Karpas-422 (cell line): ENCODE measurements at regions not wholly inside any gene's neighbourhood (a gene's known extent, or its start where the extent isn't known, plus 50 kb on each side); places are given as distances from the start of the nearest gene placed in this dataset.
"Not testable (repeated sequence)": the region's sequence is repeated elsewhere in the genome, so short reads cannot be mapped to it uniquely, and the experiment has no call there.

ENCODE experiments used
- DNase-seq: peaks from one replicate; pipeline ENCODE4 v3.0.0-alpha.2; 2015
- H2AFZ ChIP-seq: fragments of 200-600 bp; sonication (generic); 2 replicates; pipeline ENCODE4 v1.6.1; 2014; ENCODE audit warnings: antibody characterized with exemption, low read length, mixed read lengths
- H3K27ac ChIP-seq: fragments of 200-600 bp; sonication (generic); 2 replicates; pipeline ENCODE4 v1.5.1; 2014; ENCODE audit warnings: mild to moderate bottlenecking, low read length, moderate library complexity
- H3K27me3 ChIP-seq: fragments of 200-600 bp; sonication (generic); 2 replicates; pipeline ENCODE4 v1.6.1; 2014; ENCODE audit warnings: low read length, mixed read lengths
- H3K36me3 ChIP-seq: fragments of 200-600 bp; sonication (generic); 2 replicates; pipeline ENCODE4 v1.6.1; 2014; ENCODE audit warnings: low read length, mixed read lengths; ENCODE audit not compliant: insufficient read depth
- H3K4me1 ChIP-seq: fragments of 200-600 bp; sonication (generic); 2 replicates; pipeline ENCODE4 v1.6.1; 2014; ENCODE audit warnings: mild to moderate bottlenecking, low read length, mixed read lengths
- H3K4me2 ChIP-seq: fragments of 200-600 bp; sonication (generic); 2 replicates; pipeline ENCODE4 v1.6.1; 2014; ENCODE audit warnings: low read length, low read depth, mild to moderate bottlenecking; ENCODE audit not compliant: poor library complexity, severe bottlenecking
- H3K4me3 ChIP-seq: fragments of 200-600 bp; sonication (generic); 2 replicates; pipeline ENCODE4 v1.5.1; 2014; ENCODE audit warnings: mild to moderate bottlenecking, antibody characterized with exemption, low read length, mixed read lengths
- H3K79me2 ChIP-seq: fragments of 200-600 bp; sonication (generic); 2 replicates; pipeline ENCODE4 v1.6.1; 2014; ENCODE audit warnings: mild to moderate bottlenecking, low read length, mixed read lengths
- H3K9ac ChIP-seq: fragments of 200-600 bp; sonication (generic); 2 replicates; pipeline ENCODE4 v1.6.0; 2014; ENCODE audit warnings: low read length
- H3K9me2 ChIP-seq: fragments of 200-600 bp; sonication (generic), shearing (Covaris generic); replicated peaks from 2 replicates; pipeline ENCODE4 v1.6.0; 2014; ENCODE audit warnings: mild to moderate bottlenecking, low read length, moderate library complexity; ENCODE audit not compliant: insufficient read depth
- H3K9me3 ChIP-seq: fragments of 300-700, 200-600 bp; sonication (generic); 2 replicates; pipeline ENCODE4 v1.6.1; 2014; ENCODE audit warnings: low read length, mixed read lengths
- H4K20me1 ChIP-seq: fragments of 200-600 bp; sonication (generic); 2 replicates; pipeline ENCODE4 v1.6.1; 2014; ENCODE audit warnings: mild to moderate bottlenecking, antibody characterized with exemption, low read length, low read depth; ENCODE audit not compliant: insufficient read depth

- Histone ChIP-seq H2AFZ (no peak overlapping the region), H3K4me2 (no peak overlapping the region), H3K9ac (no peak overlapping the region), H3K9me3 (no peaks in the 10 kb centered on the region), H3K9me2 (no peaks in the 10 kb centered on the region), H3K79me2 (no peaks in the 10 kb centered on the region), H3K4me3 (no peak overlapping the region), H4K20me1 (no peaks in the 10 kb centered on the region), H3K27ac (no peak overlapping the region), H3K4me1 (no peaks in the 10 kb centered on the region), H3K36me3 (no peaks in the 10 kb centered on the region), H3K27me3 (no peaks in the 10 kb centered on the region)
- no peak for DNase-seq
These were observed 522.4 kb downstream of the CCSER2 start for GRCh38 chr10:84850826-84851225.

DNA sequence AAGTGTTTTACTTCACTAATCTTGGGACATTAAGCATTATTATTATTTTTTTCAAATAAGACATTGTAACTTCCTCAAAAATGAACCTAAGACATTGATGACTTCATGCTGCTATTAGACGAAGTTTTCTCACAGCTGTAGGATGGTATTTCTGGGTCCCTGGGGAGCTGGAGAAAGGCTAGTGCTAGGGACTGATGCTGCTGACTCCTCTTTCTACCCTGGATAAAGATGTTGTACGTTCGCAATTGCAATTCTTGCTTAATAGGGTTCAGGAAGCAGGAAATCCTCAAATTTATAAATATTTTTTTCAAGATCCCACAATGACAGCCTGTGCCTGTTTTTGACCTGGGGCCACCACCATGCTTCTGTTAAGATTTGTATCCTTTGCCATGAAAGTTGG, 526.0 kb downstream of the CCSER2 start:
- H4K20me1 ChIP-seq: no peaks in the 10 kb centered on the region
- H3K27ac ChIP-seq: no peak overlapping the region
- no peaks in the 10 kb centered on the region for H3K9me3 ChIP-seq
- no peak overlapping the region for H3K4me3 ChIP-seq
- no peaks in the 10 kb centered on the region for H3K9me2 ChIP-seq
- no peak overlapping the region for H3K4me2 ChIP-seq
- no peaks in the 10 kb centered on the region for H3K27me3 ChIP-seq
- H2AFZ ChIP-seq: no peak overlapping the region
- DNase-seq: no peak
- H3K36me3 ChIP-seq: no peaks in the 10 kb centered on the region
- H3K4me1 ChIP-seq: no peaks in the 10 kb centered on the region
- H3K9ac ChIP-seq: no peak overlapping the region
- H3K79me2 ChIP-seq: no peaks in the 10 kb centered on the region

DNA sequence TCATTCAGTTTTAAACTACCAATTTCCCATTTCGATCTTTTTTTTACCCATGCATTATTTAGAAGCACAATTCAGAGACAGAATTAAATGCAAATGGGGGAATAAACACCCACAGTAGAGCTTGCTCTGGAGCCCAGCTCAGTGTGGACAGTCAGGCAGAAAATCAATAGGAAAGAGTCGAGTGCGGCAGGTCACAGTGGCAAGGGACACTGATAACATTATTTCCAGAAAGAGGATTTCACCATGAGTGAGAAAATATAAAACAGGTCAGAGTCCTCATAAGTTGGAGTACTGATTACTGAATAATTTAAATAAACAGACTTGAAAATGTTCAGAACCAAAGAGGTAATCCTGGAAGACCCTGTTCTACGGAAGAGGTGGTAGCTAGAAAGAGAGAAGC, 532.5 kb downstream of the CCSER2 start:
- Histone ChIP-seq H3K79me2 (no peaks in the 10 kb centered on the region), H3K9me3 (no peaks in the 10 kb centered on the region), H2AFZ (no peak overlapping the region), H3K27ac (no peak overlapping the region), H3K9me2 (no peaks in the 10 kb centered on the region), H3K36me3 (no peaks in the 10 kb centered on the region), H3K4me1 (no peaks in the 10 kb centered on the region), H4K20me1 (no peaks in the 10 kb centered on the region), H3K27me3 (no peaks in the 10 kb centered on the region), H3K4me3 (no peak overlapping the region), H3K9ac (no peak overlapping the region), H3K4me2 (no peak overlapping the region)
- DNase-seq: no peak

DNA sequence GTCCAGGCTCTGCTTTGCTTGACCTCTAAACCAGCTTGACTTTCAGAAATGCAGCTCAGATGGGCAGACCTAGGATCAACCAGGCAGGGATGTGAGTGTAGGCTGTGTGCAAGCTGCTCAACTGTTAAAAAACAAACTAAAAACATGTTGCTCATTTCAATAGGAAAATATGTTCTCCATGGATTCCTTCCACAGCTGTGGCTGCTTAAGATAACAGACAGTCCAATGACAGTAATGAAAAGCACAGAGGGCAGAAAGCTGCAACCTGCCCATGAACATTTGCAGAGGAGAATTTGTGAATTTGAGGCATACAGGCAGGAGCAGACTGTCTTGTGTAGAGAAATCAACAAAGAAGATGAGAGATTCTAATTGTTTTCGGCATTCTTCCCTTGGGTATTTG, 534.2 kb downstream of the CCSER2 start:
- Histone ChIP-seq H3K9me3 (no peaks in the 10 kb centered on the region), H3K27me3 (no peaks in the 10 kb centered on the region), H3K36me3 (no peaks in the 10 kb centered on the region), H3K9me2 (no peaks in the 10 kb centered on the region), H3K4me2 (no peak overlapping the region), H3K9ac (no peak overlapping the region), H3K27ac (no peak overlapping the region), H3K4me3 (no peak overlapping the region), H2AFZ (no peak overlapping the region), H3K79me2 (no peaks in the 10 kb centered on the region), H3K4me1 (no peaks in the 10 kb centered on the region), H4K20me1 (no peaks in the 10 kb centered on the region)
- DNase-seq: no peak

DNA sequence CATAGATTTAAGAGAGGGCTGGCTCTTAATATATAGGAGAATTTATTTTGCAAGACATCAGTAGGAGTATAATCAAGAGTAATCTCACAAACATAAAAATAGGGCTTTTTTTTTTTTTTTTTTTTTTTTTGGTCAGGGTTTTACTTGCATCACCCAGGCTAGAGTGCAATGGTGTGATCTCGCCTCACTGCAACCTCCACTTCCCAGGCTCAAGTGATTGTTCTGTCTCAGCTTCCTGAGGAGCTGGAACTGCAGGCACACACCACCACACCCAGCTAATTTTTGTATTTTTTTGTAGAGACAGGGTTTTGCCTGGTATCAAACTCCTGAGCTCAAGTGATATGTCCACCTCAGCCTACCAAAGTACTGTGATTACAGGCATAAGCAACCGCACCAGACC, 535.3 kb downstream of the CCSER2 start:
- Histone ChIP-seq H3K9ac (no peak overlapping the region), H3K36me3 (no peaks in the 10 kb centered on the region), H3K9me3 (no peaks in the 10 kb centered on the region), H3K4me1 (no peaks in the 10 kb centered on the region), H4K20me1 (no peaks in the 10 kb centered on the region), H3K79me2 (no peaks in the 10 kb centered on the region), H3K4me3 (no peak overlapping the region), H2AFZ (no peak overlapping the region), H3K4me2 (no peak overlapping the region), H3K27ac (no peak overlapping the region), H3K27me3 (no peaks in the 10 kb centered on the region), H3K9me2 (no peaks in the 10 kb centered on the region)
- no peak for DNase-seq

DNA sequence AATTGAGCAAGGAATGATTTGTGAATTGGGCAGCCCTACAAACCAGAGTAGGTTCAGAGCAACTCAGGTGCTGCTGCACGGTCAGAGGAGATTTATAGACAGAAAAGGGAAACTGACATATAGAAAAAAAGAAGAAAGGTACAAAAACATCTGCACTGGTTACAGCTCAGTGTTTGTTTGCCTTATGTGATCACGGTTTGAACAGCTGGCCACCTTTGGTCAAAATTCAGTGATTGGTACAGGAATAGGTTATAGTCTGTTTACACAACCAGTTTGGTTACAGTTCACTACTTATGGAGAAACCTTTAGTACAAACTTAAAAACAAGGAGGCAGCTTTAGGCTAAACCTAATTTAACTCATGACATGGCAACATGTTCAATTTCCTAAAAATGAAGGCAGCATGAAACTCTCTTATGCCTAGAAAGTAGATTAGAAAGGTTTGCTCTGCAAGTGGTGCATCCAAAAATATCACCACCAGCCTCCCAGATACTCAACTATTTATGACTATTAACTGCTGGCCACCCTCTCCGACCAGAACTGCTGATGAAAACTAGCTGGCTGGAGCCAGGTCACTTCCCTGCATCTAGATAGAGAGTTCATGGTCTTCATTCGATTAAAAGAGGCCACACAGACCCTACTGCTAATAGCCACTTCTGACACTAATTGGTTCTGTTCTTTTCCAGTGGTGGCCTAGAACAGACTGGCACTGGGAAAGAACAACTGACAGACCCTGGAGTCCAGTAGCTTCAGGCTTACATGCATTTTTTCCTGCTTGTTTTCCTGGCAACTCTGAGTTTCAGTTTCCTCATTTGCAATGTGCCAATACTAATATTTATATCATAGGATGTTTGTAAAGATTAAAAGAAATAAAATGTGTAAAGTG, 548.0 kb downstream of the CCSER2 start:
- Histone ChIP-seq H3K9me2 (no peaks in the 10 kb centered on the region), H3K36me3 (no peaks in the 10 kb centered on the region), H3K27ac (no peak overlapping the region), H4K20me1 (no peaks in the 10 kb centered on the region), H3K27me3 (no peaks in the 10 kb centered on the region), H3K79me2 (no peaks in the 10 kb centered on the region), H3K4me2 (no peak overlapping the region), H3K4me1 (no peaks in the 10 kb centered on the region), H3K9ac (no peak overlapping the region), H3K4me3 (no peak overlapping the region), H2AFZ (no peak overlapping the region), H3K9me3 (no peaks in the 10 kb centered on the region)
- DNase-seq: no peak

DNA sequence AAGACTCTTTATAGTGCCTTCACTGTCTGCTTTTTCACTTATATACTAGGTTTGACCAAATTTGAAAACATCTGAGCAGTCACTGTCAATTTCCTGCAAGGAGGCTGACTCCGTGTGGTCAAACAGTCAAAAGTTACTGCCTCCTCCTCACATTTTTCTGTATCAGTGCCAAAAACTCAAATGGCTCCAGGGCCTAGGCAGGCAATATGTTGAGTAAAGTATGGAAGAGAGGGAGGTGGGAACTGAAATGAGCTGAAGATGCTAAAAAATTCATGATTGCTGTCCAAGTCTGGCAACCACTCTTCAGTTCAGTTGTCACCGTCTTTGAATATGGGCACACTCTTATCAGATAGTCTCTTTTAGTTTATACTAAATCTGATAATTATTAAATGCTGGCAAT, 551.6 kb downstream of the CCSER2 start:
- H3K79me2 ChIP-seq: no peaks in the 10 kb centered on the region
- H2AFZ ChIP-seq: no peak overlapping the region
- H4K20me1 ChIP-seq: no peaks in the 10 kb centered on the region
- H3K9me3 ChIP-seq: no peaks in the 10 kb centered on the region
- H3K27ac ChIP-seq: no peak overlapping the region
- H3K27me3 ChIP-seq: no peaks in the 10 kb centered on the region
- no peaks in the 10 kb centered on the region for H3K36me3 ChIP-seq
- no peaks in the 10 kb centered on the region for H3K4me1 ChIP-seq
- H3K9me2 ChIP-seq: no peaks in the 10 kb centered on the region
- H3K9ac ChIP-seq: no peak overlapping the region
- no peak overlapping the region for H3K4me2 ChIP-seq
- no peak overlapping the region for H3K4me3 ChIP-seq
- DNase-seq: no peak

DNA sequence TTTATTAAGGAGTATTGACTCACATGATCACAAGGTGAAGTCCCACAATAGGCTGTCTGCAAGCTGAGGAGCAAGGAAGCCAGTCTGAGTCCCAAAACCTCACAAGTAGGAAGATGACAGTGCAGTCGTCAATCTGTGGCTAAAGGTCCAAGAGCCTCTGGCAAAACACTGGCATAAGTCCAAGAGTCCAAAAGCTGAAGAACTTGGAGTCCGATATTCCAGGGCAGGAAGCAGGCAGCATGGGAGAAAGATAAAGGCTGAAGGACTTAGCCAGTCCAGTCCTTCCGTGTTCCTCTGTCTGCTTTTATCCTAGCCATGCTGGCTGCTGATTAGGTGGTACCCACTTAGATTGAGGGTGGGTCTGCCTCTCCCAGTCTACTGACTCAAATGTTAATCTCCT, 553.3 kb downstream of the CCSER2 start:
- not testable (repeated sequence) for H4K20me1 ChIP-seq, H3K9me3 ChIP-seq, H3K4me3 ChIP-seq, H3K36me3 ChIP-seq, H3K9me2 ChIP-seq, H3K9ac ChIP-seq, H3K27me3 ChIP-seq, H3K4me1 ChIP-seq, H2AFZ ChIP-seq, DNase-seq, H3K4me2 ChIP-seq, H3K27ac ChIP-seq, H3K79me2 ChIP-seq
